Osteocyte (in vitro differentiated cells): ENCODE measurements at regions not wholly inside any gene's neighbourhood (a gene's known extent, or its start where the extent isn't known, plus 50 kb on each side); places are given as distances from the start of the nearest gene placed in this dataset.

Source experiments
- DNase-seq: peaks from one replicate; pipeline ENCODE4 v3.0.0; 2021; ENCODE audit warnings: mixed read lengths; ENCODE audit not compliant: unreplicated experiment; ENCODE audit errors: extremely low spot score
- H3K27ac Mint-ChIP-seq: one replicate; pipeline ENCODE4 v1.8.0; 2021; ENCODE audit warnings: mild to moderate bottlenecking, mixed read lengths; ENCODE audit not compliant: unreplicated experiment
- H3K27me3 Mint-ChIP-seq: one replicate; pipeline ENCODE4 v1.8.0; 2021; ENCODE audit warnings: mixed read lengths; ENCODE audit not compliant: unreplicated experiment
- H3K36me3 Mint-ChIP-seq: one replicate; pipeline ENCODE4 v1.8.0; 2021; ENCODE audit warnings: mixed read lengths; ENCODE audit not compliant: unreplicated experiment
- H3K4me1 Mint-ChIP-seq: one replicate; pipeline ENCODE4 v1.8.0; 2021; ENCODE audit warnings: mixed read lengths; ENCODE audit not compliant: unreplicated experiment
- H3K4me3 Mint-ChIP-seq: one replicate; pipeline ENCODE4 v1.8.0; 2021; ENCODE audit warnings: mild to moderate bottlenecking, moderate library complexity, mixed read lengths; ENCODE audit not compliant: unreplicated experiment
- H3K9me3 Mint-ChIP-seq: one replicate; pipeline ENCODE4 v1.8.0; 2021; ENCODE audit warnings: mixed read lengths; ENCODE audit not compliant: unreplicated experiment
- CTCF ChIP-seq: fragments of 200-600 bp; sonication (generic); IDR thresholded peaks from 2 replicates; pipeline ENCODE4 v1.5.0; 2021; ENCODE audit warnings: antibody characterized with exemption, mild to moderate bottlenecking, moderate library complexity

GRCh38 chr6:12403201-12403826 is 113.2 kb downstream of the EDN1 start:
- DNase-seq, result no peak
- Mint-ChIP-seq H3K4me1 (peaks cover 14% of the 10 kb centered on the region), H3K27me3 (no peaks in the 10 kb centered on the region), H3K36me3 (no peaks in the 10 kb centered on the region), H3K4me3 (no peak overlapping the region), H3K9me3 (peaks cover 14% of the 10 kb centered on the region), H3K27ac (peak overlapping the region; percentile 8)
- TF ChIP-seq CTCF, result no peak

GRCh38 chr6:12403947-12404647 is 113.9 kb downstream of the EDN1 start:
- no peak for TF ChIP-seq CTCF
- DNase-seq, result no peak
- H3K27ac Mint-ChIP-seq, result peak overlapping the region; percentile 8
- no peak overlapping the region for H3K4me3 Mint-ChIP-seq
- peaks cover 14% of the 10 kb centered on the region for H3K9me3 Mint-ChIP-seq
- H3K36me3 Mint-ChIP-seq, result no peaks in the 10 kb centered on the region
- no peaks in the 10 kb centered on the region for H3K27me3 Mint-ChIP-seq
- H3K4me1 Mint-ChIP-seq, result peaks cover 14% of the 10 kb centered on the region

DNA sequence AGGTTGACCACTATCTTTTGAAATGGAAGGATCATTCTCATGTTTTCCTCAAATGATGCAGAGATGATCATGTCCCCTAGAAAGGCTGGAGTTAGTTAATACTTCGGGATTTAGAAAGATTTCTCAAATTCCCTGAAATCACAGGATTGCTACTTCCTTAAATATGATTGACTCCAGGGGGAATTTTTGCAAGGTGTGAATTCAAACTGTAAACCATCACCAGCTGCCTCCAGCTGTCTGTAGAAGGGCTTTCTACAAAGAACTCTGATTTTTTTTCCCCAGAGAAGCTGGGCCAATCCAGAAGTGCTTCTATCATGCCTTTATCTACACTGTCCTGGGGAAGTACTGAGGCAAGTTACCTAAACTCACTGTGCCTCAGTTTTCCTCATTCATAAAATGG is 114.5 kb downstream of the EDN1 start:
- H3K27ac Mint-ChIP-seq, result no peak overlapping the region
- peaks cover 8% of the 10 kb centered on the region for H3K9me3 Mint-ChIP-seq
- no peak overlapping the region for H3K4me3 Mint-ChIP-seq
- H3K4me1 Mint-ChIP-seq, result peaks cover 14% of the 10 kb centered on the region
- no peak for TF ChIP-seq CTCF
- no peak for DNase-seq
- H3K36me3 Mint-ChIP-seq, result no peaks in the 10 kb centered on the region
- no peaks in the 10 kb centered on the region for H3K27me3 Mint-ChIP-seq

DNA sequence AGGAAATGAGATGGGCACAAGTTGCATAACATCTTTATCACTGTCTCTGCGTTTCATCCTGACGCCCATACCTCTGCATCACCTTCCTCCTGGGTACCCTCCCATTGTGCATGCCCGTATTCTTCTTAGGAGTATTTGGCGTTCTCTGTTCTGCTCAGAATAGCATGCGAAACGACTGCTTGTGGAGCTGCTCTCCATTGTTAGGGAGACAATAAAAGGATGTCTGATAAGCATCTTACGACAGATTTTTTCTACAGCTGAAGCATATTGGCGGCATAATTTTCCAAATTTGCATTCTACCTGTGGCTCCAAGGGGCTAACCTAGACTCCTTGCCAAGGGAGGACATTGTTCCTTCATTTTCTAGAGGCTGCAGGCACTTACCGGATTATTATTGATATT is 118.6 kb downstream of the EDN1 start:
- Mint-ChIP-seq H3K4me3 (no peak overlapping the region), H3K36me3 (no peaks in the 10 kb centered on the region), H3K9me3 (no peaks in the 10 kb centered on the region), H3K27ac (no peak overlapping the region), H3K27me3 (no peaks in the 10 kb centered on the region), H3K4me1 (peaks cover 10% of the 10 kb centered on the region)
- no peak for DNase-seq
- no peak for TF ChIP-seq CTCF

DNA sequence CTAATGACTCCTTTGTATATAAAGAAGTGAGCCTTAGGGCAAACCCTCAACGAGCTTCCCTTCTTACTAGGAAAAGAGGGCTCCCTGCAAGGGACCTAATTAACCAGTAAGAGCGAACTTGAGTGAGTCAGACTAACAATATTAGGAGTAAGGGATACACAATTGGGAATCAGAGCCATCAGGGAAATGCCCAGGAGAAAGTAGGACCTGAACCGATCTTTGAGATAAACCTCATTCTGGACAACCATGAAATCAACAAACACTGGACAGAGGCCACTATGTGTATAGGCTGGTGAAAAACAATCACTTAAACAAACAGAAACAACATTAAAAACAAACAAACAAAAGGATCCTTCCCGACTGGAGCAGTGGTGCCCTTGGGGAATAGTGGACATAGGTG is 120.8 kb downstream of the EDN1 start:
- Mint-ChIP-seq H3K36me3 (no peaks in the 10 kb centered on the region), H3K4me1 (peaks cover 18% of the 10 kb centered on the region), H3K27ac (no peak overlapping the region), H3K4me3 (no peak overlapping the region), H3K9me3 (no peaks in the 10 kb centered on the region), H3K27me3 (no peaks in the 10 kb centered on the region)
- no peak for DNase-seq
- TF ChIP-seq CTCF, result no peak
